GM21423 (cell line): ENCODE measurements at regions not wholly inside any gene's neighbourhood (a gene's known extent, or its start where the extent isn't known, plus 50 kb on each side); places are given as distances from the start of the nearest gene placed in this dataset.
"Not testable (repeated sequence)": the region's sequence is repeated elsewhere in the genome, so short reads cannot be mapped to it uniquely, and the experiment has no call there.

ENCODE experiments used
- ATAC-seq: cut with Tn5 transposase; IDR thresholded peaks from one replicate; pipeline ENCODE4 v1.9.1; 2021; ENCODE audit warnings: mild to moderate bottlenecking, moderate library complexity; ENCODE audit not compliant: unreplicated experiment

- no peak for ATAC-seq
Observed at GRCh38 chr13:50129706-50130122, 114.5 kb downstream of the KCNRG start.

DNA sequence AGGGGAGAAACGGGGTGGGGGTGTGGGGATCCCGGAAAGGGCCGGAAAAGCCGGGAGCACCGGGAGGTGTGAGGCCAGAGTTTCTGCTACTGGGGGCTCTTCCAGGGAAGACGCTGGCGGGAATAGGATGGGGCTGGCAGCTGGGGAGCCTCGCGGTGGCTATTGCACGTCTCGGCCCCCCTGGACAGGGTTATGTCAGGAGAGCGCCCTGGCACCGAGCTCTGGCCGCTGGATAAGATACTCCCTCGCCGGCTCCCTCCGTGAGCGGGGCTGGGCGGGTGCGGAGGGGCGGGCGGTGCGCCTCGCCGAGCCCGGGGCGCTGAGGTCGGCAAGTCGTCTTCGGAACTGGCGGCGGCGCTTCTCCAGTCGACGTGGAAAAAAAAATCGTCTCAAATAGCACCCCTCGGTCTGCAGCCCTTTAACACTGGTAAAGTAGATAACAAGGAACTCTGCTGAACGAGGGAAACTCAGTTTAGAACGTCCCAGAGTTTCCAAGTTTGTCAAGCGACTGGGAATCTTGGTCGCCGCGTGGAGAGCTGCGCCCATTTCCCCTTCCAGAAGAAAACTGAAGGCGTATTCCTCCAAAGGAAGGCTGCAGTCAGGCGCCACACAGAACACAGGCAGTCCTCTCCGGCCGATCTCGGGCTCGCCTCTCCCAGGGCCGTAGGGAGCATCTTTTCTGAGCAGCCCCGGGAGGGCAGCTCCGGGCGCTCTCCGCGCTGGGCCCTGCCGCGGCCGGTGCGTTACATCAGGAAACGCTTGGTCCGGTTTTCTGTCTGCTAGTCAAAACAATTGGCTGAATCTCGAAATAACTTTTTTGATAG lies 115.1 kb downstream of the KCNRG start:
- ATAC-seq = no peak

GRCh38 chr13:50131920-50132903 lies 117.0 kb downstream of the KCNRG start:
- ATAC-seq = no peak

- no peak for ATAC-seq
Observed at GRCh38 chr13:50132904-50133357, 117.7 kb downstream of the KCNRG start.

DNA sequence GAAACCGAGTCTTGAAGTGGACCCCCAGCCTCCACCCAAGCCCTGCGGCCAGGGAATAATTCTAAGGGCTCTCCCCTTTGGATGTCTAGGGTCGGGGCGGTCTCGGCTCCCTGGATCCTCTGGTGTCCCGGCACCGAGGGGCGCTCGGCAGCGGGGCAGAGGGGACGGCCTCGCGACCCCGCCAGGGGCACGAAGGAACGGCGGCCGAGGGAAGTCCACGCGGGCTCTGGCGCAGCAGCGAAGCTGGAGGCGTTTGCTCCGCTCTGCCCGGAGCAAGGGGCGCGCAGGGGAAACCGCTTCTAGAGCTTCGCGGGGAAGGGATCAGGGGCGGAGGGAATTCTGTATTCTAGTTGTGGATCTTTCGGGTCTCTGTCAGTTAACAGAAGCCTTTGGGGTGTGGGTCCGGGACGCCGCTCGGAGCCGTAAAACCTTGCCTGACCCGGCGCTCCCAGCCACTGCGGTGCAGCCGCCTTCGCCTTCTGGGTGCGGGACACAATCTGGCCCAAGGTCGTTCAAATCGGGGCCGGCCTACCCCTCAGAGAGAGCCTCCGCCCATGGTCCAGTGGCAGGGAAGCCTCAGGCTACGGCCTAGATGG lies 118.2 kb downstream of the KCNRG start:
- no peak for ATAC-seq

GRCh38 chr13:50136226-50136625 lies 121.0 kb downstream of the KCNRG start:
- no peak for ATAC-seq

DNA sequence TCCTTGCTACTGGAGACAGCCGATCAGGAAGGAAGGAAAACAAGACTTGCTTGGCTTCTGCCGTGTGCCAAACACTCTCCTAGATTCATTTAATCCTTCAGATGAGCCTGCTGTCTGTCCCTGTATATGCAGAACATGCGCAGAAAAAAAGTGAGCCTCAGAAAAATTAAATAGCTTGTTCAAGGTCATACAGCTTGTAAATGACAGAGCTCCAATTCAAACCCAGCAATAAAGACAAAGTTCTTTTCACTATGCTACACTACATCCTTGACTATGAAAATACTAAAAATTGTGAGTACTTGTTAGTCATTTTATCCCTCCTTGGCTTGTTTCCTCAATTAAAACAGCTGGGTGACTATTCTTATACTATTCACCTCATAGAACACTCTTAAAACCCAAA lies 121.4 kb downstream of the KCNRG start:
- no peak for ATAC-seq

GRCh38 chr13:50139435-50139934 lies 124.2 kb downstream of the KCNRG start:
- ATAC-seq = not testable (repeated sequence)

- no peak for ATAC-seq
Observed at GRCh38 chr13:50140153-50140552, 124.9 kb downstream of the KCNRG start.

DNA sequence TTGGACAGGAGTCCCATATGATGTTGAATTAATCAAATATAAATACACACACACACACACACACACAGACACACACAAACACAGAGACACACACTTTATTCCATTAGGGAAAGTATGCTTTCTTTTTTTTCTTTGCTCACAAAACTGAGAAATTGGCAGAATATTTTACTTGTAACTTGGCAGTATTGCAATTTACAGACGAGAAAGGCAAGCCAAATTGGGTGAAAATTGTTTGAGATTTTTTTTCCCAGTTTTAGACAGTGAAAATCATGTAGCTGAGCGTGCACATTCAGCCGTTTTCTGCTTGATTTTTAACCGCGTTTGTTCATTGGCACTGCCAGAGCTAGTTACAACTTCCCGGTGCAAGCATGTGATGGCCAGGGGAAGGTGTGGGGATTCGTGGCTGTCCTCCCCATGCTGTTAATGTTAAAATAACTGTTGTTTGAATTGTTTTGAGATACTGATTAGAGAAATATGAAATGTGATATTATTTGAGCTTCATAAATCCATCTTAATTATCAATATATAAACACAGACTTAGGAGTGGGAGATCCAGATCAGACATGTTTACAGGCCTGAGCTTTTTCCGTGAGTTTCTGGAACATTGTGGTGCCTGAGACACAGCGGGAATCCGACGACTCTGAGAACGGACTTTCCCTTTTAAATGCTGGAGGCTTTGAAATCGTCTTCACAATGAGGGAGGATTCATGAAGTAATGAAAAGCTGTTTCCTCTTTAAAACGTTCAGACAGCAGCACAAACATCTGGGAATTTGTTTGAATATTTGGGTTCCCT lies 125.5 kb downstream of the KCNRG start:
- ATAC-seq = no peak

DNA sequence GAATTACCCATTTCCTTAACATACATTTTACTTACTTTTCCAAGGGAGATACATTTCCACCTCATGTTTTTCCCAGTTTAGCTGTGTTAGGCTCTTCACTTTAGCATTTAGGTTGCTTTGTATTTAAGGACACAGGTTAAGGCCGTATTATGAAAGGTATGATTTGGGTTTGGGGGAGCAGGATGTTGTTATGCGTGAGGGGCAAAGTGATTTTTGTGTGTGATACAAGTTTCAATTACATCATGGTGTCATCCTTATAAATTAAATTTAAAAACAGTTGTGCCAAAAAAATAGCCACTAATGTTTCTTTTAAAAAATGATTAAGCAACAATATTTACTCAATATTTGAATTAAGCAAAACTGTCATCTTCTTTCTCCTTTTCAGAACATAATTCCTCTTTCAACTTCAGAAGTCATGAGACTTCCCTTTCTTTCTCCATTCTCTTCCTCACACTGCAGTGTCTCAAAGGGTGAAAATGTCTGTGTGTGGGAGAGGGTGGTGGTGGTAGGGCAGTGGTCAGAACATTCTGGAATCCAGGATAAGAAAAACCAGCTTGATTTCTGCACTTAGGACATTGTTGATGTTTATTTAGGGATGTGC lies 126.2 kb downstream of the KCNRG start:
- no peak for ATAC-seq

DNA sequence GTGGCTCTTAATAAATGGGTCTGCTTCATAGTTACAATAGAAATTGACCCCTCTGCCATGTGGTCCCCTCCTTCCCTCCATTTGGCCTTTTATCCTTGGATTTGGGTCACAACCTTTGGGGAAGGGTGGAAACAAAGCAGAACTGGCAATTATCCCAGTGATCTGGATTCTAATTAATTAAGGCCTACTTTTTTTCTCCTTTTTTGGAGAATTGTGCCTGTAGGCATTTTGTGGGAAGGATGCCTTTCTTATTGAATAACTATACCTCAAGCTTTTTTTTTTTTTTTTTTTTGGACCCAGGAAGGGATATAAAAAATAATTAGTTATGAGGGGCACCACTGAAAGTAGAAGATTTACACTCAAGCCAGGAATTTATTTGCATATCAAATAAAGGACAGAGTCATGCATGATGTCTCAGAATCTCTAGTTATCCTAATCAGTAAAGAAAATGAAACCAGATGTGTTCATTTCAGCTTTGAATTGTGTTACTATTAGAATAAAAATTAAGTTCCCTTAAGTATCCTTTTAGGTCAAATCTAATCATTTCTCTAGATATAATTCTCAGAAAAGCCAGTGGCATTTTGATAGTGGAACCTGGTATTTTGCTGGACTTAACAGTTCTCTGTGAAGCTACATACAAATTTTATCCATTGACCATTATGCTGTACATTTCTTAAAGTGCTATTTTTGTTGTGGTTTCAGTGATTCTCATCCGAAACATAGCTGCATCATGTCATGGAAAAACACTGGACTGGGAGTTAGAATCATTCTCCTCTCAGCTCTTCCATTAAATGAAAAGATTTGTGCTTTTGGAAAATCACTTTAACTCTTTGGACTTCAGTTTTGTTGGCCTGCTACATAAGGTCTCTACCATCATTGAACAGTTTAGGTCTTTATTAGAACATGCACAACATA lies 129.3 kb downstream of the KCNRG start:
- ATAC-seq = no peak

GRCh38 chr13:50149214-50149613 lies 134.0 kb downstream of the KCNRG start:
- ATAC-seq = no peak

DNA sequence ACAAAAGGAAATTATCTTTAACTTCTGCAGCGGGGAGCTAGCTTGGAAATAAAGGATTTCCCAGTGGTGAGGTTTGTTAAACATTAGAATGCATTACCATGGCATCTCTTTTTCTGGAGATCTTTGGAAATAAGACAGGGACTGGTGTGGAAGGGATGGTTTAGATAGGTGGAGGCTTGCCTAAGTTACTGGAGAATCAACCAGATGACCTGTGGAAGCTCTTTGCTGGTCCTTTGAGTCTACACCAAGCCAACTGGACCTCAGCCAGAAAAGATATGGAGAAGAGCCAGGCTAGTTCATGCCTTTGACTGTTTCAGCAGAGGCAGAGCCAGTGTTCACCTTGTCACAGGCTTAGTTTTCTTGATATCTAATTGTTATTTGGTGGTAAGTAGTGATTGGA lies 134.7 kb downstream of the KCNRG start:
- no peak for ATAC-seq

DNA sequence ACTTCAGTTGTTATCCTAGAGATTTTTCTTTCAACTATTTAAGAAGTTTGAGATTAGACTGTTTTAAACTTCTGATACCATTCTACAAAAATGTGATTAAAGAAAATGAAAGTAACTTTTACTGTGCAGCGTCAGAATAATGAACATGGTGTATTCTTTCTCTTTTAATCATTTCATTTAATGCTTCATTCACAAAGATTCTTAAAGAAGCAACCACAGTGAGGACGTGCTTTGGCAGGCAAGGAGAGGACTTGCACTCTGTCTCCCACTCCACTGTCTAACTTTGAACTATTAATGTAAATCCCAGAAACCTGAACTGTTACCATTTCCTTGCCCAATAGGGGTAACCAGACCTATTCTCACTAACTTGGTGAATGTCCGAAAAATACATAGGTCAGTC lies 137.0 kb downstream of the KCNRG start:
- no peak for ATAC-seq

DNA sequence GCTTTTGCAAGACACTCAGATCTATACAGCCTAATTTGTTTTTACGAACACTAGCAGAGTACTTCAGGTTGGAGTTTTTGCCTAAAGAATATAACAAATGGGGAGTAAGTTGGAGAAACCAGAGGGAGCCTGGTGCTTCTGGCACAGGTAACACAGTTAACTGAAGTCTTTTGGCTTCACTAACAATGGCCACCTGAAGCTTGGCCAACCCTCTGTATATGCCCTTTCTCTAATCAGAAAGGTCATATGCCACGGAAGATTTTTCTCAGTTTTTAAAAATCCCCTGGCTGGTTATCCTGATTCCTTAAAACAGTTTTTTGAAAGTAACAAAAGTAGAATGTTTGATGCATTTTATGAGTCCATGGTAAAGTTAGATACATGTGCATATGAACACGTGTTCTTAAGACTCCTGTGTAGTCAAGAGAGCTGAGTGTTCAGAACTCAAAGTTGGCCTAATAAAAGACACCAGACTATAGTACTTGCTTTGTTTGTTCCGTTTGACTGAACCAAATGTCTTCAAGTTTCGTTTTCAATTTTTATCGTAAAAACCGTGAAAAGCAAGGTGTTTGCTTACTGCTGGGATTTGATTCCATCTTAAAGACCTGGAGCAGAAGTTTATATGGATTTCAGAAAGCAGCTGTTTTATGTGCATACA lies 137.5 kb downstream of the KCNRG start:
- peak; percentile 72 for ATAC-seq

GRCh38 chr13:50153401-50153800 lies 138.2 kb downstream of the KCNRG start:
- no peak for ATAC-seq

DNA sequence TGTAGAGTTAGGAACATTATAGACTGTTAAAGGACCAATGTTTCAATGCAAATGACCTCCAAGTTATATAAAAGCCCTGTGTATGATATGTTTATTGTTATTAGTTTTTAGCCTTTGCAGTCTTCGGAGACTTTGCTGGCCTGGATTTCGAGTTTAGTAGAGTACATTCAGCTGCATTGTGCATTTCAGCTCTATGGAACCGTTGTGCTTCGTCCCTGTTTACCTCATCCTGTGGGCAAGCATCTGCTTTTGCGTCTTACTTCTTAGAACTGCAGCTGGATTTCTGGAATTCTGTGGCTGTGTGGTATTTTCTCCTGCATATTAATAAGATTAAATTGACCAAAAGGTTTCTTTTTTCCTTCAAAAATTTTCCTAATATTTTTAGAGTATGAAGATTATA lies 138.6 kb downstream of the KCNRG start:
- ATAC-seq = no peak
